K562 (cell line): ENCODE measurements at regions not wholly inside any gene's neighbourhood (a gene's known extent, or its start where the extent isn't known, plus 50 kb on each side); places are given as distances from the start of the nearest gene placed in this dataset.

Source experiments
- ATAC-seq: fragments of 200-7000 bp; cut with Tn5 transposase; 3 replicates; pipeline ENCODE4 v1.9.1; 2020; ENCODE audit warnings: moderate library complexity
- BruUV-seq: library from RNA; stranded (reverse); fragments of 400-500 nt; replicated peaks from 2 replicates; lab custom pipeline; 2021; lab: Mats Ljungman, UMichigan
- CTCF ChIA-PET: fragments of 300-600 bp; formaldehyde crosslinking; extraction: SDS; loops from one replicate; lab custom pipeline; 2021; ENCODE audit warnings: low intra/inter-chr PET ratio; lab: Yijun Ruan, JAX
- POLR2A ChIA-PET: fragments of 300-600, 350-650 bp; sonication (Branson Sonifier 250); formaldehyde crosslinking; extraction: SDS; loops from one replicate; lab custom pipeline; 2021; ENCODE audit warnings: antibody characterized with exemption, inconsistent platforms; lab: Yijun Ruan, JAX
- DNase-seq, 4 experiments: peaks; one replicate each; pipeline versions ENCODE4 v3.0.0 to v3.0.0-alpha.2; 2011 to 2018; ENCODE audit warnings: low spot score in 3 of 4, mixed read lengths in 3 of 4; ENCODE audit errors: extremely low read depth in 1 of 4
- FAIRE-seq: peaks from 2 replicates; lab custom pipeline; 2011; peaks lifted over from hg19 to GRCh38; lab: Jason Lieb, UNC
- H2AFZ ChIP-seq: 2 replicates; pipeline ENCODE4 v1.6.0; 2011; ENCODE audit warnings: low read depth, low read length, control low read depth, inconsistent platforms
- H3K27ac ChIP-seq: fragments of 200-600 bp; 3 replicates; pipeline ENCODE4 v1.8.0; 2011; ENCODE audit warnings: low read depth, mild to moderate bottlenecking, control low read depth, inconsistent platforms, low read length, moderate library complexity, mixed read lengths; ENCODE audit errors: extremely low read depth
- H3K27me3 ChIP-seq, 2 experiments: fragments of 300-600 bp in 1 of 2; 2 replicates in 1 of 2; 3 replicates in 1 of 2; pipeline versions ENCODE4 v1.6.0 to v1.8.0; 2011; ENCODE audit warnings: inconsistent platforms in 2 of 2, low read length in 2 of 2, mild to moderate bottlenecking in 1 of 2, mixed read lengths in 1 of 2, moderate library complexity in 1 of 2; ENCODE audit not compliant: control insufficient read depth in 2 of 2, insufficient read depth in 2 of 2
- H3K36me3 ChIP-seq: fragments of 300-600 bp; 3 replicates; pipeline ENCODE4 v1.8.0; 2011; ENCODE audit warnings: mild to moderate bottlenecking, low read length, inconsistent platforms; ENCODE audit not compliant: control insufficient read depth, insufficient read depth
- H3K4me1 ChIP-seq, 2 experiments: fragments of 200-600 bp in 1 of 2; replicated peaks in 1 of 2; 2 replicates in 1 of 2; 3 replicates in 1 of 2; pipeline versions ENCODE4 v1.5.1 to v1.8.0; 2011; ENCODE audit warnings: inconsistent platforms in 2 of 2, low read length in 2 of 2, mild to moderate bottlenecking in 1 of 2, mixed read lengths in 1 of 2, moderate library complexity in 1 of 2; ENCODE audit not compliant: control insufficient read depth in 2 of 2, insufficient read depth in 2 of 2
- H3K4me2 ChIP-seq: 2 replicates; pipeline ENCODE4 v1.6.1; 2011; ENCODE audit warnings: low read length, control low read depth, inconsistent platforms, mixed read lengths; ENCODE audit not compliant: insufficient read depth
- H3K4me3 ChIP-seq: fragments of 200-600 bp; sonication (generic), shearing (Covaris generic); 2 replicates; pipeline ENCODE4 v1.5.1; 2016; ENCODE audit warnings: control low read depth, inconsistent platforms
- H3K79me2 ChIP-seq: fragments of 200-600 bp; 3 replicates; pipeline ENCODE4 v1.8.0; 2011; ENCODE audit warnings: low read length, inconsistent platforms; ENCODE audit not compliant: control insufficient read depth, insufficient read depth
- H3K9ac ChIP-seq, 2 experiments: 2 replicates each; pipeline versions ENCODE4 v1.6.0 to v1.6.1; 2011; ENCODE audit warnings: low read depth in 2 of 2, low read length in 2 of 2, control low read depth in 1 of 2, inconsistent platforms in 1 of 2, mild to moderate bottlenecking in 1 of 2, mixed read lengths in 1 of 2; ENCODE audit not compliant: insufficient read depth in 1 of 2
- H3K9me1 ChIP-seq: one replicate; pipeline ENCODE4 v1.6.0; 2011; ENCODE audit warnings: inconsistent platforms, mild to moderate bottlenecking, low read length, moderate library complexity; ENCODE audit not compliant: control insufficient read depth, insufficient read depth
- H3K9me3 ChIP-seq: replicated peaks from 2 replicates; pipeline ENCODE4 v1.5.1; 2011; ENCODE audit warnings: low read depth, low read length, inconsistent platforms; ENCODE audit not compliant: control insufficient read depth, insufficient read depth
- H4K20me1 ChIP-seq: replicated peaks from 2 replicates; pipeline ENCODE4 v1.6.1; 2011; ENCODE audit warnings: low read length, inconsistent platforms, mixed read lengths; ENCODE audit not compliant: control insufficient read depth, insufficient read depth
- EHMT2 ChIP-seq: fragments of 450-650 bp; IDR thresholded peaks from 2 replicates; pipeline ENCODE4 v1.6.1; 2018; ENCODE audit warnings: antibody characterized with exemption
- HIVEP1 ChIP-seq: fragments of 250-450 bp; sonication (Bioruptor Pico); IDR thresholded peaks from 2 replicates; pipeline ENCODE4 v1.4.0; 2020; ENCODE audit warnings: mild to moderate bottlenecking
- NR2F6 ChIP-seq: fragments of 450-650 bp; formaldehyde crosslinking; IDR thresholded peaks from 2 replicates; pipeline ENCODE4 v1.4.0; 2020; ENCODE audit warnings: mild to moderate bottlenecking
- PHB ChIP-seq: fragments of 250-450 bp; sonication (Bioruptor Pico); IDR thresholded peaks from 2 replicates; pipeline ENCODE4 v1.5.0; 2021
- PHB2 ChIP-seq: fragments of 450-650 bp; IDR thresholded peaks from 2 replicates; pipeline ENCODE4 v1.6.1; 2017; ENCODE audit warnings: low read depth
- PHTF2 ChIP-seq: fragments of 250-450 bp; sonication (Bioruptor Pico); IDR thresholded peaks from 2 replicates; pipeline ENCODE4 v1.5.0; 2021; ENCODE audit warnings: mild to moderate bottlenecking
- PTBP1 ChIP-seq: fragments of 200-400 bp; formaldehyde crosslinking; IDR thresholded peaks from 2 replicates; pipeline ENCODE4 v1.6.1; 2017; ENCODE audit warnings: low read depth, low read length
- SNIP1 ChIP-seq: fragments of 450-650 bp; IDR thresholded peaks from 2 replicates; pipeline ENCODE4 v1.7.1; 2017; ENCODE audit warnings: low read depth, mild to moderate bottlenecking
- TAF9B ChIP-seq: fragments of 450-650 bp; IDR thresholded peaks from 2 replicates; pipeline ENCODE4 v1.6.1; 2018; ENCODE audit warnings: mild to moderate bottlenecking; ENCODE audit not compliant: partially characterized antibody
- TBL1XR1 ChIP-seq, 2 experiments: IDR thresholded peaks; 2 replicates each; pipeline ENCODE4 v1.6.1; 2012; ENCODE audit warnings: improper control_type of control experiment in 2 of 2, low read length in 2 of 2, mild to moderate bottlenecking in 1 of 2
- TCF7 ChIP-seq: sonication (generic); IDR thresholded peaks from 2 replicates; pipeline ENCODE4 v1.6.1; 2016; ENCODE audit warnings: antibody characterized with exemption, borderline replicate concordance
- TFAP4 ChIP-seq: sonication (generic); formaldehyde crosslinking; IDR thresholded peaks from 2 replicates; pipeline ENCODE4 v1.8.0; 2022; ENCODE audit warnings: missing genetic modification reagents, mild to moderate bottlenecking, moderate library complexity, borderline replicate concordance
- TRIM28 ChIP-seq: fragments of 450-650 bp; IDR thresholded peaks from 2 replicates; pipeline ENCODE4 v1.6.1; 2017
- ZKSCAN3 ChIP-seq: fragments of 250-450 bp; sonication (Bioruptor Pico); IDR thresholded peaks from 2 replicates; pipeline ENCODE4 v1.4.0; 2020
- ZNF512 ChIP-seq: IDR thresholded peaks from 2 replicates; pipeline ENCODE4 v1.6.1; 2016; ENCODE audit warnings: missing genetic modification characterization, missing compliant biosample characterization
- WGBS: fragments of 100-300 bp; shearing (Covaris generic); methylation state at CpG from one replicate; pipeline ENCODE4 v1.1.6; 2016; ENCODE audit warnings: low coverage, mixed read lengths; ENCODE audit not compliant: insufficient coverage; ENCODE audit errors: missing lambda C conversion rate; 5-methylcytosine and 5-hydroxymethylcytosine counted together
- in situ Hi-C: fragments of 300-500 bp; cut with MboI; formaldehyde crosslinking; loops from 4 replicates; pipeline ENCODE4 v1.15.0; 2018; ENCODE audit warnings: inconsistent platforms, mixed read lengths
- intact Hi-C: fragments of 100-400 bp; cut with micrococcal nuclease; formaldehyde crosslinking; loops from 2 replicates; pipeline ENCODE4 v1.14.2; 2022

- no peaks in the 10 kb centered on the region for H3K79me2 ChIP-seq
- intact Hi-C loops (no loop called here), in situ Hi-C loops (no loop called here)
- WGBS, result 0% methylated on average over 10 of the region's 10 CpGs
- FAIRE-seq, result no peak
- no peak overlapping the region for H2AFZ ChIP-seq
- H3K4me1 ChIP-seq, result no peaks in the 10 kb centered on the region
- BruUV-seq, result no TSS peak
- H3K36me3 ChIP-seq, result no peaks in the 10 kb centered on the region
- no peak overlapping the region for H3K9ac ChIP-seq
- H3K4me3 ChIP-seq, result no peak overlapping the region
- H3K9me1 ChIP-seq, result no peaks in the 10 kb centered on the region
- ChIA-PET POLR2A (no interaction called here), CTCF (no interaction called here)
- H4K20me1 ChIP-seq, result no peaks in the 10 kb centered on the region
- H3K4me2 ChIP-seq, result no peak overlapping the region
- H3K27me3 ChIP-seq, result no peaks in the 10 kb centered on the region
- no peak for ATAC-seq
- H3K27ac ChIP-seq, result no peak overlapping the region
- no peaks in the 10 kb centered on the region for H3K9me3 ChIP-seq
- no peak for DNase-seq
- TF ChIP-seq TAF9B, result no peak
- TF ChIP-seq ZNF512, result no peak
- TF ChIP-seq PTBP1, result no peak
- no peak for TF ChIP-seq PHB
Observed at GRCh38 chr21:25343774-25344545, 263.3 kb downstream of the MRPL39 start.

GRCh38 chr21:25342816-25343215, 264.5 kb downstream of the MRPL39 start:
- no peak overlapping the region for H3K4me3 ChIP-seq
- CTCF ChIA-PET, result no interaction called here
- no peak for DNase-seq
- TF ChIP-seq HIVEP1 (CRISPR knock-in tag), result no peak
- no peak for TF ChIP-seq EHMT2
- no peak for TF ChIP-seq PHB2
- no peak for TF ChIP-seq TCF7
- no peak for TF ChIP-seq TFAP4 (CRISPR knock-in tag)
- no peak for TF ChIP-seq NR2F6 (CRISPR knock-in tag)
- TF ChIP-seq PHTF2 (CRISPR knock-in tag), result no peak
- no peak for TF ChIP-seq SNIP1
- no peak for TF ChIP-seq TRIM28
- no peak for TF ChIP-seq ZKSCAN3 (CRISPR knock-in tag)
- no peak for TF ChIP-seq TBL1XR1 (IDR thresholded peaks at IDR 0.05; ENCODE audit: low read length in 2 of 2)

More at GRCh38 chr21:25342816-25343215, 264.5 kb downstream of the MRPL39 start:
- 0% methylated on average over 1 of the region's 1 CpG for WGBS
- BruUV-seq, result no TSS peak
- Histone ChIP-seq H2AFZ (no peak overlapping the region), H3K27me3 (no peaks in the 10 kb centered on the region), H3K4me1 (no peaks in the 10 kb centered on the region), H3K4me2 (no peak overlapping the region), H3K79me2 (no peaks in the 10 kb centered on the region), H4K20me1 (no peaks in the 10 kb centered on the region), H3K9me3 (no peaks in the 10 kb centered on the region), H3K27ac (no peak overlapping the region), H3K9ac (no peak overlapping the region), H3K9me1 (no peaks in the 10 kb centered on the region), H3K36me3 (no peaks in the 10 kb centered on the region)
- in situ Hi-C loops (no loop called here), intact Hi-C loops (no loop called here)
- no peak for ATAC-seq
- POLR2A ChIA-PET, result no interaction called here
- FAIRE-seq, result no peak
